ENCODE measurements at regions not wholly inside any gene's neighbourhood (a gene's known extent, or its start where the extent isn't known, plus 50 kb on each side); places are given as distances from the start of the nearest gene placed in this dataset.

GRCh38 chr1:5093042-5093441 lies 438.6 kb downstream of the AJAP1 start:
- TF ChIP-seq CTCF (IDR thresholded peaks at IDR 0.05) (no peak), EZH2 (IDR thresholded peaks at IDR 0.05) (no peak), EZH2phosphoT487 (IDR thresholded peaks at IDR 0.05) (no peak)

Measured in neural progenitor cell (in vitro differentiated cells).